ENCODE measurements at regions not wholly inside any gene's neighbourhood (a gene's known extent, or its start where the extent isn't known, plus 50 kb on each side); places are given as distances from the start of the nearest gene placed in this dataset.

GRCh38 chr14:38851111-38851510, 251.9 kb downstream of the SEC23A start:
- Histone ChIP-seq H3K4me2 (ENCODE audit: low read length) (no peak overlapping the region), H3K27ac (ENCODE audit: low read depth, low read length) (no peak overlapping the region), H3K9me2 (ENCODE audit: insufficient read depth) (no peaks in the 10 kb centered on the region), H3K4me1 (ENCODE audit: control insufficient read depth in 1 of 2, insufficient read depth in 2 of 2, low read length in 2 of 2) (no peaks in the 10 kb centered on the region), H3K79me2 (ENCODE audit: insufficient read depth, low read length) (no peaks in the 10 kb centered on the region), H3K9me3 (ENCODE audit: control insufficient read depth in 1 of 2, insufficient read depth in 1 of 2, low read depth in 1 of 2, low read length in 2 of 2) (no peaks in the 10 kb centered on the region), H3K27me3 (ENCODE audit: insufficient read depth, low read length) (peaks cover 5% of the 10 kb centered on the region; the same call in 1 of the 2 replicates), H3K36me3 (ENCODE audit: control insufficient read depth in 1 of 2, insufficient read depth in 2 of 2, low read length in 2 of 2) (no peaks in the 10 kb centered on the region), H3K9ac (ENCODE audit: low read length) (no peak overlapping the region), H2AFZ (ENCODE audit: low read depth, low read length, poor library complexity, severe bottlenecking) (no peak overlapping the region), H3K4me3 (replicated peaks in 1 of 2; ENCODE audit: low read depth in 1 of 2, low read length in 2 of 2) (no peak overlapping the region), H4K20me1 (ENCODE audit: insufficient read depth) (no peaks in the 10 kb centered on the region)
- ChIA-PET RAD21 (ENCODE audit: low non-redundant PET in 1 of 2, low total read pairs in 2 of 2, uncharacterized antibody in 2 of 2, unreplicated experiment in 2 of 2) (no interaction called here), POLR2A (no interaction called here), CTCF (no interaction called here)
- intact Hi-C loops (cut with micrococcal nuclease) = no loop called here
- no TSS peak for BruUV-seq (replicated peaks)
- ATAC-seq (no peak), DNase-seq (ENCODE audit: low read depth, low spot score) (no peak)
- TF ChIP-seq ATF3 (IDR thresholded peaks at IDR 0.05) (no peak), TCF7L2 (IDR thresholded peaks at IDR 0.05; ENCODE audit: borderline replicate concordance, extremely low read depth, insufficient read depth, insufficient read length) (no peak), ZNF274 (IDR thresholded peaks at IDR 0.05; ENCODE audit: low read depth, low read length) (no peak), ELF1 (IDR thresholded peaks at IDR 0.05; ENCODE audit: borderline replicate concordance, low read depth) (no peak), CTCF (IDR thresholded peaks at IDR 0.05 in 2 of 3, conservative IDR thresholded peaks at IDR 0.05 in 1 of 3; ENCODE audit: borderline replicate concordance in 1 of 3, insufficient read depth in 1 of 3, low read depth in 2 of 3, low read length in 2 of 3) (no peak)

GRCh38 chr14:38850664-38851063, 252.4 kb downstream of the SEC23A start:
- intact Hi-C loops (cut with micrococcal nuclease) = no loop called here
- no peak for DNase-seq (ENCODE audit: low read depth, low spot score)
- ATAC-seq = no peak
- POLR2A ChIA-PET = no interaction called here
- no peak overlapping the region for H3K4me2 ChIP-seq (ENCODE audit: low read length)
- H3K9me2 ChIP-seq (ENCODE audit: insufficient read depth) = no peaks in the 10 kb centered on the region
- RAD21 ChIA-PET (ENCODE audit: low non-redundant PET in 1 of 2, low total read pairs in 2 of 2, uncharacterized antibody in 2 of 2, unreplicated experiment in 2 of 2) = no interaction called here
- no peak overlapping the region for H3K4me3 ChIP-seq (replicated peaks in 1 of 2; ENCODE audit: low read depth in 1 of 2, low read length in 2 of 2)
- no peaks in the 10 kb centered on the region for H3K36me3 ChIP-seq (ENCODE audit: control insufficient read depth in 1 of 2, insufficient read depth in 2 of 2, low read length in 2 of 2)
- CTCF ChIA-PET = no interaction called here
- no TSS peak for BruUV-seq (replicated peaks)
- H3K79me2 ChIP-seq (ENCODE audit: insufficient read depth, low read length) = no peaks in the 10 kb centered on the region
- no peak overlapping the region for H2AFZ ChIP-seq (ENCODE audit: low read depth, low read length, poor library complexity, severe bottlenecking)
- H3K4me1 ChIP-seq (ENCODE audit: control insufficient read depth in 1 of 2, insufficient read depth in 2 of 2, low read length in 2 of 2) = no peaks in the 10 kb centered on the region
- no peaks in the 10 kb centered on the region for H4K20me1 ChIP-seq (ENCODE audit: insufficient read depth)
- H3K9ac ChIP-seq (ENCODE audit: low read length) = no peak overlapping the region
- peaks cover 5% of the 10 kb centered on the region; the same call in 1 of the 2 replicates for H3K27me3 ChIP-seq (ENCODE audit: insufficient read depth, low read length)
- no peaks in the 10 kb centered on the region for H3K9me3 ChIP-seq (ENCODE audit: control insufficient read depth in 1 of 2, insufficient read depth in 1 of 2, low read depth in 1 of 2, low read length in 2 of 2)
- no peak overlapping the region for H3K27ac ChIP-seq (ENCODE audit: low read depth, low read length)
- TF ChIP-seq TCF7L2 (IDR thresholded peaks at IDR 0.05; ENCODE audit: borderline replicate concordance, extremely low read depth, insufficient read depth, insufficient read length) = no peak
- no peak for TF ChIP-seq RAD21 (IDR thresholded peaks at IDR 0.05; ENCODE audit: low read depth)
- TF ChIP-seq EZH2phosphoT487 (IDR thresholded peaks at IDR 0.05; ENCODE audit: borderline replicate concordance) = no peak
- TF ChIP-seq ZFX (IDR thresholded peaks at IDR 0.05) = no peak
- TF ChIP-seq SIN3A (IDR thresholded peaks at IDR 0.05; ENCODE audit: low read depth) = no peak
- no peak for TF ChIP-seq CEBPB (IDR thresholded peaks at IDR 0.05; ENCODE audit: low read depth)
- TF ChIP-seq ELF1 (IDR thresholded peaks at IDR 0.05; ENCODE audit: borderline replicate concordance, low read depth) = no peak
- no peak for TF ChIP-seq YY1 (IDR thresholded peaks at IDR 0.05; ENCODE audit: extremely low read depth, insufficient replicate concordance, low read depth, low read length)
- TF ChIP-seq REST (IDR thresholded peaks at IDR 0.05; ENCODE audit: low read depth) = no peak
- TF ChIP-seq JUND (IDR thresholded peaks at IDR 0.05) = no peak
- TF ChIP-seq ATF3 (IDR thresholded peaks at IDR 0.05) = no peak
- no peak for TF ChIP-seq SP1 (IDR thresholded peaks at IDR 0.05; ENCODE audit: low read depth)
- TF ChIP-seq SRF (IDR thresholded peaks at IDR 0.05; ENCODE audit: low read depth) = no peak
- no peak for TF ChIP-seq FOSL1 (IDR thresholded peaks at IDR 0.05; ENCODE audit: low read depth)

All from HCT116 (cell line).